HEK293 (cell line): ENCODE measurements at regions not wholly inside any gene's neighbourhood (a gene's known extent, or its start where the extent isn't known, plus 50 kb on each side); places are given as distances from the start of the nearest gene placed in this dataset.

Experiments
- CTCF ChIA-PET: fragments of 350-600 bp; formaldehyde crosslinking; extraction: SDS; loops from one replicate; lab custom pipeline; 2021; ENCODE audit warnings: antibody characterized with exemption; lab: Yijun Ruan, JAX
- POLR2A ChIA-PET: fragments of 300-600 bp; formaldehyde crosslinking; extraction: SDS; loops from one replicate; lab custom pipeline; 2020; ENCODE audit warnings: antibody characterized with exemption, inconsistent platforms; lab: Yijun Ruan, JAX
- H3K27ac ChIP-seq: fragments of 200-500 bp; sonication (Bioruptor generic); 2 replicates; pipeline ENCODE4 v1.5.1; 2014; ENCODE audit warnings: low read depth, low read length, control low read depth, inconsistent platforms; ENCODE audit errors: extremely low read depth
- H3K36me3 ChIP-seq, 2 experiments: fragments of 200-500 bp in 1 of 2; sonication (Bioruptor generic) in 1 of 2; 1 replicate in 1 of 2; 2 replicates in 1 of 2; pipeline ENCODE4 v1.5.1; 2014 to 2017; ENCODE audit warnings: inconsistent platforms in 2 of 2, low read length in 2 of 2; ENCODE audit not compliant: control insufficient read depth in 2 of 2, insufficient read depth in 1 of 2
- H3K4me1 ChIP-seq: fragments of 200-500 bp; sonication (Bioruptor generic); 2 replicates; pipeline ENCODE4 v1.5.1; 2014; ENCODE audit warnings: mild to moderate bottlenecking, low read length, inconsistent platforms; ENCODE audit not compliant: control insufficient read depth, insufficient read depth
- H3K4me3 ChIP-seq: 2 replicates; pipeline ENCODE4 v1.5.1; 2011; ENCODE audit warnings: low read depth, mild to moderate bottlenecking, control low read depth, low read length, moderate library complexity
- H3K9me3 ChIP-seq: fragments of 200-500 bp; sonication (Bioruptor generic); 2 replicates; pipeline ENCODE4 v1.5.1; 2014; ENCODE audit warnings: low read depth, low read length, inconsistent platforms; ENCODE audit not compliant: control insufficient read depth, insufficient read depth
- AEBP2 ChIP-seq: fragments of 450-650 bp; formaldehyde crosslinking; IDR thresholded peaks from 2 replicates; pipeline ENCODE4 v1.5.1; 2016; ENCODE audit warnings: missing biosample characterization, missing genetic modification characterization, borderline replicate concordance
- INSM2 ChIP-seq: fragments of 450-650 bp; formaldehyde crosslinking; IDR thresholded peaks from 2 replicates; pipeline ENCODE4 v1.5.1; 2016; ENCODE audit warnings: missing biosample characterization, missing genetic modification characterization
- MYNN ChIP-seq: fragments of 450-650 bp; formaldehyde crosslinking; IDR thresholded peaks from 2 replicates; pipeline ENCODE4 v1.5.1; 2016; ENCODE audit warnings: missing biosample characterization, missing genetic modification characterization, borderline replicate concordance
- MZF1 ChIP-seq: fragments of 450-650 bp; formaldehyde crosslinking; IDR thresholded peaks from 2 replicates; pipeline ENCODE4 v1.5.1; 2017; ENCODE audit warnings: missing biosample characterization, missing genetic modification characterization, borderline replicate concordance
- PATZ1 ChIP-seq: fragments of 450-650 bp; formaldehyde crosslinking; IDR thresholded peaks from 2 replicates; pipeline ENCODE4 v1.5.1; 2016; ENCODE audit warnings: missing biosample characterization, missing genetic modification characterization
- ZBTB17 ChIP-seq: fragments of 450-650 bp; formaldehyde crosslinking; IDR thresholded peaks from 2 replicates; pipeline ENCODE4 v1.5.1; 2016; ENCODE audit warnings: missing biosample characterization, missing genetic modification characterization
- ZBTB26 ChIP-seq: fragments of 450-650 bp; formaldehyde crosslinking; optimal IDR thresholded peaks from 2 replicates; pipeline ENCODE3; 2016; ENCODE audit warnings: missing biosample characterization, mild to moderate bottlenecking, missing genetic modification characterization
- ZBTB48 ChIP-seq: fragments of 450-650 bp; formaldehyde crosslinking; IDR thresholded peaks from 2 replicates; pipeline ENCODE4 v1.5.1; 2016; ENCODE audit warnings: missing biosample characterization, missing genetic modification characterization
- ZBTB8A ChIP-seq: fragments of 450-650 bp; formaldehyde crosslinking; IDR thresholded peaks from 2 replicates; pipeline ENCODE4 v1.5.1; 2016; ENCODE audit warnings: missing biosample characterization, missing genetic modification characterization
- ZNF132 ChIP-seq: fragments of 450-650 bp; formaldehyde crosslinking; IDR thresholded peaks from 2 replicates; pipeline ENCODE4 v1.5.1; 2017; ENCODE audit warnings: missing biosample characterization, missing genetic modification characterization, borderline replicate concordance
- ZNF146 ChIP-seq: fragments of 450-650 bp; formaldehyde crosslinking; IDR thresholded peaks from 2 replicates; pipeline ENCODE4 v1.5.1; 2016; ENCODE audit warnings: missing biosample characterization, missing genetic modification characterization
- ZNF157 ChIP-seq: fragments of 450-650 bp; formaldehyde crosslinking; IDR thresholded peaks from 2 replicates; pipeline ENCODE4 v1.5.1; 2016; ENCODE audit warnings: missing biosample characterization, missing genetic modification characterization
- ZNF169 ChIP-seq: fragments of 450-650 bp; formaldehyde crosslinking; IDR thresholded peaks from 2 replicates; pipeline ENCODE4 v1.5.1; 2016; ENCODE audit warnings: missing biosample characterization, missing genetic modification characterization
- ZNF174 ChIP-seq: fragments of 450-650 bp; formaldehyde crosslinking; IDR thresholded peaks from 2 replicates; pipeline ENCODE4 v1.5.0; 2017; ENCODE audit warnings: missing biosample characterization, mild to moderate bottlenecking, missing genetic modification characterization
- ZNF37A ChIP-seq: fragments of 450-650 bp; IDR thresholded peaks from 2 replicates; pipeline ENCODE4 v1.5.1; 2018; ENCODE audit warnings: missing biosample characterization, missing genetic modification characterization
- ZNF416 ChIP-seq: fragments of 450-650 bp; formaldehyde crosslinking; IDR thresholded peaks from 2 replicates; pipeline ENCODE4 v1.5.1; 2016; ENCODE audit warnings: missing biosample characterization, missing genetic modification characterization
- ZNF473 ChIP-seq: fragments of 450-650 bp; formaldehyde crosslinking; IDR thresholded peaks from 2 replicates; pipeline ENCODE4 v1.5.1; 2017; ENCODE audit warnings: missing biosample characterization, missing genetic modification characterization
- ZNF510 ChIP-seq: fragments of 450-650 bp; formaldehyde crosslinking; IDR thresholded peaks from 2 replicates; pipeline ENCODE4 v1.5.1; 2018; ENCODE audit warnings: mild to moderate bottlenecking, missing genetic modification characterization, missing biosample characterization; ENCODE audit not compliant: insufficient replicate concordance
- ZNF530 ChIP-seq: fragments of 450-650 bp; formaldehyde crosslinking; IDR thresholded peaks from 2 replicates; pipeline ENCODE4 v1.5.1; 2016; ENCODE audit warnings: low read depth, missing biosample characterization, missing genetic modification characterization
- ZNF600 ChIP-seq: fragments of 450-650 bp; formaldehyde crosslinking; IDR thresholded peaks from 2 replicates; pipeline ENCODE4 v1.5.1; 2016; ENCODE audit warnings: missing biosample characterization, missing genetic modification characterization
- ZNF639 ChIP-seq: fragments of 450-650 bp; formaldehyde crosslinking; IDR thresholded peaks from 2 replicates; pipeline ENCODE4 v1.5.1; 2016; ENCODE audit warnings: missing biosample characterization, missing genetic modification characterization
- ZNF645 ChIP-seq: fragments of 450-650 bp; formaldehyde crosslinking; IDR thresholded peaks from 2 replicates; pipeline ENCODE4; 2016; ENCODE audit warnings: missing biosample characterization, missing genetic modification characterization
- ZNF664 ChIP-seq: fragments of 450-650 bp; formaldehyde crosslinking; IDR thresholded peaks from 2 replicates; pipeline ENCODE4 v1.5.1; 2016; ENCODE audit warnings: missing biosample characterization, missing genetic modification characterization
- ZNF670 ChIP-seq: fragments of 450-650 bp; formaldehyde crosslinking; IDR thresholded peaks from 2 replicates; pipeline ENCODE4 v1.5.1; 2016; ENCODE audit warnings: missing biosample characterization, missing genetic modification characterization, low read depth
- ZNF843 ChIP-seq: fragments of 450-650 bp; formaldehyde crosslinking; IDR thresholded peaks from 2 replicates; pipeline ENCODE4 v1.5.1; 2016; ENCODE audit warnings: missing biosample characterization, missing genetic modification characterization
- ZSCAN4 ChIP-seq: fragments of 450-650 bp; formaldehyde crosslinking; IDR thresholded peaks from 2 replicates; pipeline ENCODE4 v1.5.1; 2017; ENCODE audit warnings: missing biosample characterization, missing genetic modification characterization

GRCh38 chr6:95185874-95186273, 391.5 kb upstream of the MANEA start:
- Histone ChIP-seq H3K9me3 (no peaks in the 10 kb centered on the region), H3K36me3 (no peaks in the 10 kb centered on the region), H3K4me3 (no peak overlapping the region), H3K27ac (no peak overlapping the region), H3K4me1 (no peaks in the 10 kb centered on the region)
- TF ChIP-seq ZNF664 (no peak), AEBP2 (tag by site-specific recombination) (no peak), ZNF843 (tag by site-specific recombination) (no peak), ZNF174 (no peak), ZNF639 (tag by site-specific recombination) (no peak), ZNF157 (no peak), ZNF670 (tag by site-specific recombination) (no peak), ZNF416 (no peak), ZNF473 (tag by site-specific recombination) (no peak), ZBTB48 (tag by site-specific recombination) (no peak), MZF1 (tag by site-specific recombination) (no peak), ZBTB8A (no peak), ZBTB17 (tag by site-specific recombination) (no peak), PATZ1 (no peak), ZNF530 (tag by site-specific recombination) (no peak), ZSCAN4 (tag by site-specific recombination) (no peak), ZNF132 (tag by site-specific recombination) (no peak), ZNF600 (no peak), ZNF169 (tag by site-specific recombination) (no peak)
- ChIA-PET POLR2A (no interaction called here), CTCF (interaction anchor here (0.6 to 2.1 kb wide), 3 partner anchors 17 to 571 kb away, joined by 3 to 8 read pairs (median 5); no protein-coding TSS in a partner anchor)

- H3K27ac ChIP-seq, result no peak overlapping the region
- H3K36me3 ChIP-seq, result no peaks in the 10 kb centered on the region
- CTCF ChIA-PET, result interaction anchor here (0.9 to 2.1 kb wide), 2 partner anchors 16 to 95 kb away, joined by 3 to 8 read pairs; no protein-coding TSS in a partner anchor
- no peak overlapping the region for H3K4me3 ChIP-seq
- POLR2A ChIA-PET, result no interaction called here
- no peaks in the 10 kb centered on the region for H3K4me1 ChIP-seq
- no peaks in the 10 kb centered on the region for H3K9me3 ChIP-seq
- TF ChIP-seq INSM2 (tag by site-specific recombination) (no peak), ZNF645 (tag by site-specific recombination) (no peak), ZNF510 (tag by site-specific recombination) (no peak), MYNN (no peak), ZNF146 (no peak), ZNF37A (tag by site-specific recombination) (no peak), ZBTB26 (tag by site-specific recombination) (no peak)
These were observed 390.6 kb upstream of the MANEA start for GRCh38 chr6:95186710-95187109.
